OCI-LY3 (cell line): ENCODE measurements at regions not wholly inside any gene's neighbourhood (a gene's known extent, or its start where the extent isn't known, plus 50 kb on each side); places are given as distances from the start of the nearest gene placed in this dataset.

Source experiments
- CTCF ChIP-seq: fragments of 200-600, 300-600 bp; sonication (generic); IDR thresholded peaks from 2 replicates; pipeline ENCODE4 v1.5.1; 2014; ENCODE audit warnings: antibody characterized with exemption, low read length, low read depth
- EZH2phosphoT487 ChIP-seq: fragments of 200-600 bp; shearing (Covaris generic); IDR thresholded peaks from 2 replicates; pipeline ENCODE4 v1.6.1; 2018; ENCODE audit warnings: antibody characterized with exemption, mixed run types, low read depth

- TF ChIP-seq CTCF (no peak), EZH2phosphoT487 (no peak)
These were observed 337.1 kb upstream of the FAM241A start for GRCh38 chr4:111808174-111808573.
